HEK293 (cell line): ENCODE measurements at regions not wholly inside any gene's neighbourhood (a gene's known extent, or its start where the extent isn't known, plus 50 kb on each side); places are given as distances from the start of the nearest gene placed in this dataset.

Experiments
- BCL11B ChIP-seq: fragments of 450-650 bp; formaldehyde crosslinking; IDR thresholded peaks from 2 replicates; pipeline ENCODE4 v1.5.1; 2016; ENCODE audit warnings: low read depth, missing biosample characterization, missing genetic modification characterization
- BCL6B ChIP-seq: fragments of 450-650 bp; formaldehyde crosslinking; IDR thresholded peaks from 2 replicates; pipeline ENCODE4 v1.5.1; 2017; ENCODE audit warnings: missing biosample characterization, missing genetic modification characterization
- IKZF3 ChIP-seq: fragments of 450-650 bp; IDR thresholded peaks from 2 replicates; pipeline ENCODE4 v1.5.0; 2018; ENCODE audit warnings: missing biosample characterization, mild to moderate bottlenecking, missing genetic modification characterization, moderate library complexity
- KLF7 ChIP-seq: fragments of 450-650 bp; formaldehyde crosslinking; IDR thresholded peaks from 2 replicates; pipeline ENCODE4 v1.5.1; 2016; ENCODE audit warnings: missing biosample characterization, missing genetic modification characterization, borderline replicate concordance
- YY1 ChIP-seq: fragments of 450-650 bp; formaldehyde crosslinking; IDR thresholded peaks from 2 replicates; pipeline ENCODE4 v1.5.1; 2018; ENCODE audit warnings: missing biosample characterization, missing genetic modification characterization
- ZNF202 ChIP-seq: fragments of 450-650 bp; formaldehyde crosslinking; IDR thresholded peaks from 2 replicates; pipeline ENCODE4 v1.5.1; 2016; ENCODE audit warnings: missing biosample characterization, missing genetic modification characterization, borderline replicate concordance
- ZNF391 ChIP-seq: fragments of 450-650 bp; formaldehyde crosslinking; IDR thresholded peaks from 2 replicates; pipeline ENCODE4 v1.5.1; 2016; ENCODE audit warnings: low read depth, missing biosample characterization, missing genetic modification characterization, borderline replicate concordance
- TF ChIP-seq, protein P1 (sequence below): fragments of 450-650 bp; formaldehyde crosslinking; IDR thresholded peaks from 2 replicates; pipeline ENCODE4 v1.5.1; 2016; ENCODE audit warnings: missing biosample characterization, missing genetic modification characterization
- TF ChIP-seq, protein P2 (sequence below): fragments of 450-650 bp; formaldehyde crosslinking; IDR thresholded peaks from 2 replicates; pipeline ENCODE4 v1.5.1; 2016; ENCODE audit warnings: missing biosample characterization, missing genetic modification characterization, low read depth
- TF ChIP-seq, protein P3 (sequence below): fragments of 450-650 bp; formaldehyde crosslinking; IDR thresholded peaks from 2 replicates; pipeline ENCODE4 v1.5.1; 2016; ENCODE audit warnings: missing biosample characterization, missing genetic modification characterization

DNA sequence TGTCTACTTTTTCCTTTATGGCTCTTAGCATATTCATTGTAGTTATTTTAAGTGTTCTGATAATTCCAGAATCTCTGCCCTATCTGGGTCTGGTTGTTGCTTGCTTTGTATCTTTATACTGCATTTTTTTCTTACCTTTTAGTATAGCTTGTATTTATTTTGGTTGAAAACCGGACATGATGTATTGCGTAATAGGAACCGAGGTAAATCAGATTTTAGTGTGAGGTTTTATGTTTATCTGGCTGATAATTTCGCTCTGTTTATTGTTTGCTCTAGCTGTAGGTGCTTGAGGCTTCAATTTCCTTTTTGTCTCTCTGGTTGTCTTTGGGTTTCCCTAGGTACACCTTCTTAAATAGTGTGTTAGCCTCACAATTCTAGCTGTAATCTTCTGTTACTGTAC lies 263.8 kb upstream of the LCORL start:
- TF ChIP-seq, protein P1, sequence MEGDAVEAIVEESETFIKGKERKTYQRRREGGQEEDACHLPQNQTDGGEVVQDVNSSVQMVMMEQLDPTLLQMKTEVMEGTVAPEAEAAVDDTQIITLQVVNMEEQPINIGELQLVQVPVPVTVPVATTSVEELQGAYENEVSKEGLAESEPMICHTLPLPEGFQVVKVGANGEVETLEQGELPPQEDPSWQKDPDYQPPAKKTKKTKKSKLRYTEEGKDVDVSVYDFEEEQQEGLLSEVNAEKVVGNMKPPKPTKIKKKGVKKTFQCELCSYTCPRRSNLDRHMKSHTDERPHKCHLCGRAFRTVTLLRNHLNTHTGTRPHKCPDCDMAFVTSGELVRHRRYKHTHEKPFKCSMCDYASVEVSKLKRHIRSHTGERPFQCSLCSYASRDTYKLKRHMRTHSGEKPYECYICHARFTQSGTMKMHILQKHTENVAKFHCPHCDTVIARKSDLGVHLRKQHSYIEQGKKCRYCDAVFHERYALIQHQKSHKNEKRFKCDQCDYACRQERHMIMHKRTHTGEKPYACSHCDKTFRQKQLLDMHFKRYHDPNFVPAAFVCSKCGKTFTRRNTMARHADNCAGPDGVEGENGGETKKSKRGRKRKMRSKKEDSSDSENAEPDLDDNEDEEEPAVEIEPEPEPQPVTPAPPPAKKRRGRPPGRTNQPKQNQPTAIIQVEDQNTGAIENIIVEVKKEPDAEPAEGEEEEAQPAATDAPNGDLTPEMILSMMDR (tag by site-specific recombination), result no peak
- TF ChIP-seq ZNF202 (tag by site-specific recombination) (no peak), KLF7 (tag by site-specific recombination) (no peak), BCL6B (tag by site-specific recombination) (no peak), YY1 (tag by site-specific recombination) (no peak), IKZF3 (tag by site-specific recombination) (no peak), ZNF391 (no peak), BCL11B (tag by site-specific recombination) (no peak)
- TF ChIP-seq, protein P2, sequence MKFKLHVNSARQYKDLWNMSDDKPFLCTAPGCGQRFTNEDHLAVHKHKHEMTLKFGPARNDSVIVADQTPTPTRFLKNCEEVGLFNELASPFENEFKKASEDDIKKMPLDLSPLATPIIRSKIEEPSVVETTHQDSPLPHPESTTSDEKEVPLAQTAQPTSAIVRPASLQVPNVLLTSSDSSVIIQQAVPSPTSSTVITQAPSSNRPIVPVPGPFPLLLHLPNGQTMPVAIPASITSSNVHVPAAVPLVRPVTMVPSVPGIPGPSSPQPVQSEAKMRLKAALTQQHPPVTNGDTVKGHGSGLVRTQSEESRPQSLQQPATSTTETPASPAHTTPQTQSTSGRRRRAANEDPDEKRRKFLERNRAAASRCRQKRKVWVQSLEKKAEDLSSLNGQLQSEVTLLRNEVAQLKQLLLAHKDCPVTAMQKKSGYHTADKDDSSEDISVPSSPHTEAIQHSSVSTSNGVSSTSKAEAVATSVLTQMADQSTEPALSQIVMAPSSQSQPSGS (tag by site-specific recombination), result no peak
- TF ChIP-seq, protein P3, sequence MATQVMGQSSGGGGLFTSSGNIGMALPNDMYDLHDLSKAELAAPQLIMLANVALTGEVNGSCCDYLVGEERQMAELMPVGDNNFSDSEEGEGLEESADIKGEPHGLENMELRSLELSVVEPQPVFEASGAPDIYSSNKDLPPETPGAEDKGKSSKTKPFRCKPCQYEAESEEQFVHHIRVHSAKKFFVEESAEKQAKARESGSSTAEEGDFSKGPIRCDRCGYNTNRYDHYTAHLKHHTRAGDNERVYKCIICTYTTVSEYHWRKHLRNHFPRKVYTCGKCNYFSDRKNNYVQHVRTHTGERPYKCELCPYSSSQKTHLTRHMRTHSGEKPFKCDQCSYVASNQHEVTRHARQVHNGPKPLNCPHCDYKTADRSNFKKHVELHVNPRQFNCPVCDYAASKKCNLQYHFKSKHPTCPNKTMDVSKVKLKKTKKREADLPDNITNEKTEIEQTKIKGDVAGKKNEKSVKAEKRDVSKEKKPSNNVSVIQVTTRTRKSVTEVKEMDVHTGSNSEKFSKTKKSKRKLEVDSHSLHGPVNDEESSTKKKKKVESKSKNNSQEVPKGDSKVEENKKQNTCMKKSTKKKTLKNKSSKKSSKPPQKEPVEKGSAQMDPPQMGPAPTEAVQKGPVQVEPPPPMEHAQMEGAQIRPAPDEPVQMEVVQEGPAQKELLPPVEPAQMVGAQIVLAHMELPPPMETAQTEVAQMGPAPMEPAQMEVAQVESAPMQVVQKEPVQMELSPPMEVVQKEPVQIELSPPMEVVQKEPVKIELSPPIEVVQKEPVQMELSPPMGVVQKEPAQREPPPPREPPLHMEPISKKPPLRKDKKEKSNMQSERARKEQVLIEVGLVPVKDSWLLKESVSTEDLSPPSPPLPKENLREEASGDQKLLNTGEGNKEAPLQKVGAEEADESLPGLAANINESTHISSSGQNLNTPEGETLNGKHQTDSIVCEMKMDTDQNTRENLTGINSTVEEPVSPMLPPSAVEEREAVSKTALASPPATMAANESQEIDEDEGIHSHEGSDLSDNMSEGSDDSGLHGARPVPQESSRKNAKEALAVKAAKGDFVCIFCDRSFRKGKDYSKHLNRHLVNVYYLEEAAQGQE (tag by site-specific recombination), result no peak
